GM19351 (cell line): ENCODE measurements at regions not wholly inside any gene's neighbourhood (a gene's known extent, or its start where the extent isn't known, plus 50 kb on each side); places are given as distances from the start of the nearest gene placed in this dataset.

Source experiments
- ATAC-seq: cut with Tn5 transposase; IDR thresholded peaks from one replicate; pipeline ENCODE4 v1.9.1; 2021; ENCODE audit warnings: mild to moderate bottlenecking, moderate library complexity; ENCODE audit not compliant: unreplicated experiment

GRCh38 chr5:87099291-87099839 is 168.3 kb upstream of the RASA1 start:
- no peak for ATAC-seq

DNA sequence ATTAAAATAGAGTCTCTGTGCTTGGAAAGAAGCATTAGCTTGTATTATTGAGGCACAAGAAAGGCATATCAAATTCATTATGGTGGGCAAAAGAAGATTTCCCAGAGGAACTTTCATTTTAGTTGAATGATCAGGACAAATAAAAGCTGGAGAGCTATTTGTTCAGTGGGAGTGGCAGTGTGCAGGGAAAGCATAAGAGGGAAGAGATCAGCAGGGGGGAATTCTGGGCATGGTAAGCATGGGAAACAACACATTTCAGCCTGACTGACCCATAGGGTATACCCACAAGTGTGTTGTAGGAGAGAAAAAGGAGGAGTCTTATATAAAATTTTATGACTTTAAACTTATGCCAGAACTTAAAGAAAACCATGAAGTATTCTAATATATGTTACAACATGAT is 167.7 kb upstream of the RASA1 start:
- no peak for ATAC-seq

DNA sequence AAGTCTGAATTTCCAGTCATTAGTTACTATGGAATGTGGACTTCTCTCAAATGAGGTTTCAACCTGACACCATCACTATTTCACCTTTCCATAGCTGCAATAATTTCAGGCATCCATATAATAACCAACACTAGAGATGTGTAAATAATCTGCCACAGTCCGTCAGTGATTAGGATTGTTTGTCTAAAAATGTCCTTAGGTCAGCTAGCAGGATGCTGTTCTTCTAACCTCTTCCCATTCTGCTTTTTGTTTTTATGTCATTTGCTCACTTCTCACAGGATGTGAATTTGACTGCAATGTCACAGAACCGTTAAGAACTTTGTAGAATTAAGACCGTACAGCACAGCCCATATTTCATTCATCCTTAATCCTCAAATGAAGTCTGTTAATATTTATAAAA is 166.4 kb upstream of the RASA1 start:
- no peak for ATAC-seq

DNA sequence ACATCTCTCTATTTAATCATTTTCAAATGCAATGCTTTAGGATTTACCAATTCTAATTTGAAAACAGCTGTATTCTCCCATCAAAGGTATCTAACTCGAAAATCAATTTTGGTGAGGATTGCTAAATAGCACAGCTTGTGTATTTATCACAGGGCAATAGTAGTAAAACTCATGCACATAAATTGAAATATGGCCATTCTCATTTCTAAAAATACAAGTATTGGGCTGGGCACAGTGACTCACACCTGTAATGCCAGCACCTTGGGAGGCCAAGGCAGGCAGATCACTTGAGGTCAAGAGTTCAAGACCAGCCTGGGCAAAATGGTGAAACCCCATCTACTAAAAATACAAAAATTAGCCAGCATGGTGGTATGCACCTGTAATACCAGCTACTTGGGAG is 164.8 kb upstream of the RASA1 start:
- no peak for ATAC-seq

DNA sequence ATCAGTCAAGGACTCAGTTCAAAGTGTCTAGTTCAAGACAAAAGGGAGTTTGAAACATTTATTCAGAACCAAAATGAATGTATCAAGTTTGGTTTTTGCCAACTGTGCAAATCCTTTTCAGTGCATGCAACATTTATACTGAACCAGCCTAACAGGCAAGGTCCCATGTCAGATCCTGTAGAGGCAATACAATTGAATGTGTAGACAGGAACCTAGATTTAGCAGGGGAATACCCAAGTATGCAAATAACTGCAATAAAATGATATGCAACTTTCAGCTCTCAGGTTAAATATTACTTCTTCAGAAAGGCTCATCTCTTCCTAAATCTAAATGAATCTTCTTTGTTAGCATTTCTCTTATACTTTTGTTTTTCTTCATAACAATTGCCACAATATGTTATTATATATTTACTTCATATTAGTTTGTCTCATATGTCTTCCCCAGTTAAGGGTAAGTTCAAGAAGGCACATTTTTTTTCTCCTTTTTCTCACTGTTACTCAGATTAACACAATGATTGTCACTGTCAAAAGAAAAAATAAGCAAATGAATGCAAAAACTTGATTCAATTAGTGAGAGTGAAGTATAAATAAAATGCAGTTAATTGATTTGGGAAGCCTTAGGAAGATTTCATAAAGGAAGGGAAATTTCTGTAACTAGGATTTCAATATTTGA is 163.9 kb upstream of the RASA1 start:
- ATAC-seq, result peak; percentile 94

DNA sequence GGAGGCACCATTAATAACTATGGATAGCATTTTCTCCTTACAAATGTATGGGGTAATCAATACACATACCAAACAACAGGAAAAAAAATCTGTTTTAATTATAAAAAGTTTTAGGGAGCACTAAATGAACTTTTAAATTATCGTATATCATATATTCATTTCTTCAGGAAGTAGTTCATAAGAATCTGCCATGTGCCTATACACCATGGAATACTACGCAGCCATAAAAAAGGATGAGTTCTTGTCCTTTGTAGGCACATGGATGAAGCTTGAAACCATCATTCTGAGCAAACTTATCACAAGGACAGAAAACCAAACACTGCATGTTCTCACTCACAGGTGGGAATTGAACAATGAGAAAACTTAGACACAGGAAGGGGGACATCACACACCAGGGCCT is 162.1 kb upstream of the RASA1 start:
- ATAC-seq, result no peak

DNA sequence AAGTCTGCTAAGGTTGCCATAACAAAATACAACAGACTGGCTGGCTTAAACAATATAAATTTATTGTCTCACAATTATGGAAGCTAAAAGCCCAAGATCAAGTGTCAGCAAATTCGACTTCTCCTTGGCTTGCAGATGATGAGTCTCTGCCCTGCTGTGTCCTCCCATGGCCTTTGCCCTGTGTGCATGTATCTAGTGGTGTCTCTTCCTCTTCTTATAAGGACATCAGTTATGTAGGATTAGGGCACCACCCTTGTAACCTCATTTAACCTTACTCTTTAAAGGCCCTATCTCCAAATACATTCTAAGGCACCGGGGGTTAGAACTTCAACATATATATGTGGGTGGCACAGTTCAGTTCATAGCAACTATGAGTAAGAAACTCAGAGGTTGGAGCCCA is 157.9 kb upstream of the RASA1 start:
- no peak for ATAC-seq

DNA sequence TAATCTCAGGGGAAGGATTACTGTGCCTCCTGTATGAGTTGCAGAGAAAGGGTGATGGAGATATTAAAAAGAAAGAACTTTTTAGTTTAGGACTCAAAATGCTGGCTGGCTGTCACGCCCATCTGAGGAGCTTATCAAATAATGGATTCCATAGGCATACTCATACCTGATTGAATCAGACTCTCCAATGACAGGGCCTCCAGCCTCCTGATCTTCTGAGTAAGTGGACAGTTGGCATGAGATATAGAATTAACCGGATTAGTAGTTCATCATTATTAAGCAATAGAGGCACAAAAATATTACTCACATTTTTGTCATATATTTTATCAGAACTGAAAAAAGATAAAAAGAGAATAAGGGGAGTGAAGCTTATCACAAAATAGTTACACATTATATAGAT is 157.0 kb upstream of the RASA1 start:
- no peak for ATAC-seq

- no peak for ATAC-seq
Observed at GRCh38 chr5:87113861-87114260, 153.8 kb upstream of the RASA1 start.

GRCh38 chr5:87114631-87115030 is 153.1 kb upstream of the RASA1 start:
- no peak for ATAC-seq

DNA sequence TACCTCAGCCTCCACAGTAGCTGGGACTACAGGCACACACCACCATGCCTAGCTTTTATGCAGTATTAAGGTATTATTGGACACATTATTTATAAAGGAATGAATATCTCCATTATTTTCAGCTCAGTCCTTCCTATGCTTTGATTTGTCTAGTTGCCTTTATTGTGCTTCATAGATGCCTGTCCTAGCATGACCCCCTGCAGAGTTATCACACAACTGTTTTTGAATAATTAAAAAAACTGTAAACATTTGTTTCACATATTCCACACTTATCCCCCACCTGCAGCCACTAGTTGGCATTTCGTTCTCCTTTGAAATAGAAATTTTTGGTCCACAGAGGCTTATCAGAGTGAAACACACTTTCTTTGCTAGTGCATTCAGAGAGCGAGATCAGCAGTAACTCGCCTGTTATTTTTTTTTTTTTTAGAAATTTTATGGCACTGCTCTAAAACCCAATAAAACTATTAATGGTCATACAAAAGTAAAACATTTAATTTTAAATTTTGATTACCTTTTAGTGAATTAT is 151.8 kb upstream of the RASA1 start:
- ATAC-seq, result no peak

GRCh38 chr5:87116825-87117512 is 150.7 kb upstream of the RASA1 start:
- peak; percentile 82 for ATAC-seq

- no peak for ATAC-seq
Observed at GRCh38 chr5:87119588-87119987, 148.1 kb upstream of the RASA1 start.

DNA sequence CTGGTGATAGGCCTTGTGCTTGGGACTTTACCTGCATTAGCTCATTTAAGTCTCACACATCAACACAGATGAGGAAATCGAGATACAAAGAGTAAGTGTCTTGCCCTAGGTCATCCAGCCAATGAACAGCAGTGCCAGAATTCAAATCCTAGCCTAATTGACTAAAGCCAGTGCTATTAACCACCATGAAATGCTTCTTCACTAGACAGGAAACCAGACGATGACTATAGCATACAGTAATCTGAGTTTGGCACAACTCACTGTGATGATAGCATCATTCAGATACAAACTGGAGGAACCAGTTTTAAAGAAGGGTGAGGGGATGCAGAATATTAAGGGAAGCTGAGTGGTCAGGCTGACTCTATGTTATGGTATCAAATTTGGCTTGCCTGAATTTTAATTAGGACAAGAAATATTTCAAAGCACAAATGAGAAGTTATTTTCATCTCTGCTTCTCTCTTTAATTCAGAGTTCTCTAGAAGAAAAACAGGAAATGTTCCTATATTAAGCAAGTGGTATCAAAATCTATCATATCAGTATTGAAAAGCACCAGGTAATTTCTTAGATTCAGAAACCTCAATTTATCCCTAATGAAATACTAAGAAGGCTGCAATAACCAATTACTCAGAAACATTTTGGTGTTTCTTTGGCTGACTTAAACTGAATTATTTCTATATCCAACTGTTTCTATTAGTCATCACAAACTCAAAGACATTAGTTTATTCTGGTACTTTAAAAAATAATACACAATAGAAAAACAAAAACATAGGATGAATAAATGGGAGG is 147.0 kb upstream of the RASA1 start:
- ATAC-seq, result peak; percentile 33

- ATAC-seq, result peak; percentile 66
Observed at GRCh38 chr5:87121304-87122150, 146.2 kb upstream of the RASA1 start.

- ATAC-seq, result no peak
Observed at GRCh38 chr5:87122151-87122977, 145.3 kb upstream of the RASA1 start.

DNA sequence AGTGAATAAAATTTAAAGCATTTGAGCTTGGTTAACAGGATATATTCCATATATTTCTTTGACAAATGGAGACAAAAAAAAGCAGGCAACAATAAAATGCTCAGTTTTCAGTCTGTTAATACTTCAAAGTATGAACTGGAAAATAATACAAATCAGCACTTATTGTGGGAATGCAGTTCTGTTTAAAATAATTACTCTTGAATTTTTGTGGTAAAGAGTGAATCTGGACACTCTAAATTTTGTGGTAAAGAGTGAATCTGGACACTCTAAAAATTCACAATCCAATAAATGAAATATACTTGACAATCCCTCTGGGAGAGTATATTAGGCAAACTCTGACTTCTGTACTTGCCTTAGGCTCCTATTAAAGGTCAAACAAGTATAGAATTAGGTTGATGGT is 141.9 kb upstream of the RASA1 start:
- no peak for ATAC-seq

DNA sequence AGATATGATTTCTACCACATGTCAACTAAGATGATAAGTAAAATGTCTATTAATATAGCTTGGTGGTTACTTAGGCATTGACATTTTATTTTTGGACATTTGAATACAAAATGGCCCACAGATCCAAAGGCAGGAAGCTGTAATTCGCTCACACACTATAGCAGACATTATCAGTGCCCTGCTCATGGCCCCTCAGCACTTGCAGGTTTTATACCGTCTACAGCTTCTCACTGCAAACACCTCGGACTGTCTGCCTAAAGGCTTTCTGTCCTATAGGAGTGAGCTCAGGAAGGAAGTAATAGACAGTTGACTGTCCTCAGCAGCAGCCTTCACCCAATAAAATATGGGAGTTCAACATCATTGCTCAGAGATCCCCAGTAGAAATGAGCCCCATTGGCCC is 140.8 kb upstream of the RASA1 start:
- ATAC-seq, result no peak

- ATAC-seq, result peak; percentile 66
Observed at GRCh38 chr5:87127426-87127825, 140.3 kb upstream of the RASA1 start.
